ENCODE measurements at regions not wholly inside any gene's neighbourhood (a gene's known extent, or its start where the extent isn't known, plus 50 kb on each side); places are given as distances from the start of the nearest gene placed in this dataset.
A peak's percentile ranks its signal among the peaks of the same experiment; 100 is the strongest.
"Not testable (repeated sequence)": the region's sequence is repeated elsewhere in the genome, so short reads cannot be mapped to it uniquely, and the experiment has no call there.

DNA sequence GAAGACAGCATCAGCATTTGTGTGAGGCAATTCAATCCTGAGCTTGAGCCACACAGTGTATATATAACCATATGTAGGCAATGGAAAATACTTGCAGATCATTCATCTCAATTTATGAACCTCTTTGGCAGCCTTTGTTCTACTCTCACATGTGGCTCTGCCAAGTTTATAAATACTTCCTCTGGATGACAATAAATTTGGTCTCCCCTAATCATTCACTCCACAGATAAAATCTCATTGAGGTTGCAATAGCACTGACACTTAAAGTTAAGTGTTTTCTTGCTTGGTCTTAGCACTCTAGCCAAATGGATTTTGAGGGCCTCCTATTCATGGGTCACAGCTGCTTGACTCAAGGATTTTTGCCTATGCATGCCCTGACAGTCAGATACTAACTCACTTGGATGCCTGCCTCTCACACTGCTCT is 136.6 kb upstream of the VANGL1 start (continued):
- TF ChIP-seq CTCF (IDR thresholded peaks at IDR 0.05) (no peak), PBX3 (IDR thresholded peaks at IDR 0.05) (peak; percentile 73), MEF2A (IDR thresholded peaks at IDR 0.05; ENCODE audit: borderline replicate concordance, low read depth) (0 out of 2 replicates have a peak, but pooled peaks have one; percentile 7), USF1 (IDR thresholded peaks at IDR 0.05; ENCODE audit: borderline replicate concordance, low read depth) (no peak), MAX (IDR thresholded peaks at IDR 0.05; ENCODE audit: low read depth) (no peak), RAD21 (IDR thresholded peaks at IDR 0.05; ENCODE audit: low read length) (no peak), GATA2 (CRISPR knock-in tag; IDR thresholded peaks at IDR 0.05) (no peak), FOSL2 (IDR thresholded peaks at IDR 0.05; ENCODE audit: borderline replicate concordance, low read depth) (no peak), IRF3 (IDR thresholded peaks at IDR 0.05; ENCODE audit: low read depth, low read length) (no peak), TEAD4 (IDR thresholded peaks at IDR 0.05; ENCODE audit: borderline replicate concordance, insufficient read depth) (no peak; the same call in 1 of the 2 replicates), RXRA (IDR thresholded peaks at IDR 0.05; ENCODE audit: borderline replicate concordance, low read depth) (no peak), RCOR1 (IDR thresholded peaks at IDR 0.05; ENCODE audit: low read length) (no peak), CHD2 (IDR thresholded peaks at IDR 0.05; ENCODE audit: low read length, partially characterized antibody) (no peak), NFIC (IDR thresholded peaks at IDR 0.05; ENCODE audit: borderline replicate concordance) (peak; percentile 64; the same call in 1 of the 2 replicates), TAF1 (IDR thresholded peaks at IDR 0.05; ENCODE audit: borderline replicate concordance, low read depth, low read length) (no peak), RFX5 (IDR thresholded peaks at IDR 0.05; ENCODE audit: low read length) (no peak), NRF1 (IDR thresholded peaks at IDR 0.05; ENCODE audit: low read depth, low read length) (no peak), FOXM1 (IDR thresholded peaks at IDR 0.05; ENCODE audit: low read depth) (no peak), JUND (IDR thresholded peaks at IDR 0.05) (0 out of 2 replicates have a peak, but pooled peaks have one; percentile 25), EP300 (IDR thresholded peaks at IDR 0.05; ENCODE audit: borderline replicate concordance in 1 of 2, low read depth in 1 of 2, low read length in 1 of 2) (peak; percentile 36 to 59; a peak in 3 of 4 replicates)
- TF ChIP-seq, protein P1, sequence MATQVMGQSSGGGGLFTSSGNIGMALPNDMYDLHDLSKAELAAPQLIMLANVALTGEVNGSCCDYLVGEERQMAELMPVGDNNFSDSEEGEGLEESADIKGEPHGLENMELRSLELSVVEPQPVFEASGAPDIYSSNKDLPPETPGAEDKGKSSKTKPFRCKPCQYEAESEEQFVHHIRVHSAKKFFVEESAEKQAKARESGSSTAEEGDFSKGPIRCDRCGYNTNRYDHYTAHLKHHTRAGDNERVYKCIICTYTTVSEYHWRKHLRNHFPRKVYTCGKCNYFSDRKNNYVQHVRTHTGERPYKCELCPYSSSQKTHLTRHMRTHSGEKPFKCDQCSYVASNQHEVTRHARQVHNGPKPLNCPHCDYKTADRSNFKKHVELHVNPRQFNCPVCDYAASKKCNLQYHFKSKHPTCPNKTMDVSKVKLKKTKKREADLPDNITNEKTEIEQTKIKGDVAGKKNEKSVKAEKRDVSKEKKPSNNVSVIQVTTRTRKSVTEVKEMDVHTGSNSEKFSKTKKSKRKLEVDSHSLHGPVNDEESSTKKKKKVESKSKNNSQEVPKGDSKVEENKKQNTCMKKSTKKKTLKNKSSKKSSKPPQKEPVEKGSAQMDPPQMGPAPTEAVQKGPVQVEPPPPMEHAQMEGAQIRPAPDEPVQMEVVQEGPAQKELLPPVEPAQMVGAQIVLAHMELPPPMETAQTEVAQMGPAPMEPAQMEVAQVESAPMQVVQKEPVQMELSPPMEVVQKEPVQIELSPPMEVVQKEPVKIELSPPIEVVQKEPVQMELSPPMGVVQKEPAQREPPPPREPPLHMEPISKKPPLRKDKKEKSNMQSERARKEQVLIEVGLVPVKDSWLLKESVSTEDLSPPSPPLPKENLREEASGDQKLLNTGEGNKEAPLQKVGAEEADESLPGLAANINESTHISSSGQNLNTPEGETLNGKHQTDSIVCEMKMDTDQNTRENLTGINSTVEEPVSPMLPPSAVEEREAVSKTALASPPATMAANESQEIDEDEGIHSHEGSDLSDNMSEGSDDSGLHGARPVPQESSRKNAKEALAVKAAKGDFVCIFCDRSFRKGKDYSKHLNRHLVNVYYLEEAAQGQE (IDR thresholded peaks at IDR 0.05; ENCODE audit: low read depth, low read length) = no peak

DNA sequence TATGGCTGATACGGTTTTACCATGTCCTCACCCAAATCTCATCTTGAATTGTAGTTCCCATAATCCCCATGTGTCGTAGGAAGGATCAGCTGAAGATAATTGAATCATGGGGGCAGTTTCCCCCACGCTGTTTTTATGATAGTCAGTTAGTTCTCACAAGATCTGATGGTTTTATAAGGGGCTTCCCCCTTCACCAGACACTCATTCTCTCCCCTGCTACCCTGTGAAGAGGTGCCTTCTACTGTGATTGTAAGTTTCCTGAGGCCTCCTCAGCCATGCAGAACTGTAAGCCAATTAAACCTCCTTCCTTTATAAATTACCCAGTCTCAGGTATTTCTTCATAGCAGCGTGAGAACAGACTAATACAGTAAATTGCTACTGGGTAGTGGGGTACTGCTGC is 139.6 kb upstream of the VANGL1 start:
- H3K4me1 ChIP-seq (ENCODE audit: control insufficient read depth in 1 of 2, insufficient read depth in 2 of 2, low read depth in 1 of 2, low read length in 1 of 2) = peaks cover 3 to 14% of the 10 kb centered on the region in 2 experiments; a peak in 3 of 4 replicates
- H2AFZ ChIP-seq (ENCODE audit: low read depth); H3K9me2 ChIP-seq; POLR2A ChIA-PET; H3K9ac ChIP-seq; H3K27ac ChIP-seq (ENCODE audit: low read depth in 2 of 2, low read length in 1 of 2); H3K36me3 ChIP-seq (replicated peaks in 1 of 2; ENCODE audit: control insufficient read depth in 1 of 2, insufficient read depth in 2 of 2, low read length in 1 of 2); H3F3A ChIP-seq (replicated peaks; ENCODE audit: insufficient read depth); H3K9me3 ChIP-seq; H3K4me3 ChIP-seq (ENCODE audit: low read depth in 2 of 2, low read length in 1 of 2); H4K20me1 ChIP-seq (ENCODE audit: insufficient read depth); H3K4me2 ChIP-seq; H3K79me2 ChIP-seq (ENCODE audit: insufficient read depth); H3K27me3 ChIP-seq (ENCODE audit: insufficient read depth); DNase-seq: not testable (repeated sequence)
- CTCF ChIA-PET = interaction anchor here (1.0 to 2.4 kb wide), 2 partner anchors 94 to 363 kb away, joined by 4 to 6 read pairs; no protein-coding TSS in a partner anchor
- 82% methylated on average over 4 of the region's 4 CpGs for WGBS (ENCODE audit: low lambda C conversion rate)
